ENCODE measurements at regions not wholly inside any gene's neighbourhood (a gene's known extent, or its start where the extent isn't known, plus 50 kb on each side); places are given as distances from the start of the nearest gene placed in this dataset.

DNA sequence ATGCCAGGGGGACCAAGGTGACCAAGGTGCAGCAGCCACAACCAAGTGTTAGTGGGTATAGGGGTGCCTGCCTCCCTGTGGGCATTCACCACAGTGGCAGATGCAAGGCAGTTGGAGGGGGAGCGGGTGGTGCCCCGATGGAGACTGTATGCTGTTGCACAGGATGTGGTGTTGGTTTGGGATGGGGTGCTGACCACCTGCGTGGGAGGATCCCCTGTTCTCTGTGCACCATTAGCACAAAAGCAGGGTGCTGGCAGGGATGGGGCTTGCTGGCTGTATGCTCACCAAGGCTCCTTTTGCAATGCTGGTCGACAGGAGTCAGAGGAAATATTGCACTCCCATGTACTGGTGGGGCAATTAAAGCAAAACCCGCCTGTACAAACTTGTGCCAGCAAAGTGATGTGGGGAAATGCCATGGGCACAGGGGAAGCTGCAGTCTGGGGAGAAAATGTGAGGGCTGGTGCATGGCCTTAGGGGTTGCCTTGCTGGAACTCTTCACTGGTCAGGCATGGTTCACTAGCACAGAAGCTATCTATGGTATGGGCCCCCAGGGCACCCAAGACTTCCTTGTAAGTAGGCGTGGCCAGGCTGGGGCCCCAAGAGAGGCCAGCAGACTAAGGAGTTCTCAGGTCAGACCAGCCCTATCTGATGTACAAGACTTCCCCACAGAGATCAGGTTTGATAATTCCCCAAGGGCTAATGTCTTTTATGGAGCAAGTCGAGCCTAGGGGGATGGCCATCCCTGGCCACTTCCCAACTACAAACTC is 51.9 kb upstream of the GNAT3 start:
- Histone ChIP-seq H3K9me3 (peaks cover 0 to 3% (median 0%) of the 10 kb centered on the region in 4 donors), H3K36me3 (no peaks in the 10 kb centered on the region), H3K27me3 (no peaks in the 10 kb centered on the region), H3K4me1 (no peaks in the 10 kb centered on the region), H3K27ac (no peak overlapping the region), H3K4me3 (no peak overlapping the region)
- DNase-seq (no peak), ATAC-seq (peak in 1 of 4 donors; percentile 19)
- no peak for TF ChIP-seq POLR2A (IDR thresholded peaks at IDR 0.05)
- TF ChIP-seq, protein P1, sequence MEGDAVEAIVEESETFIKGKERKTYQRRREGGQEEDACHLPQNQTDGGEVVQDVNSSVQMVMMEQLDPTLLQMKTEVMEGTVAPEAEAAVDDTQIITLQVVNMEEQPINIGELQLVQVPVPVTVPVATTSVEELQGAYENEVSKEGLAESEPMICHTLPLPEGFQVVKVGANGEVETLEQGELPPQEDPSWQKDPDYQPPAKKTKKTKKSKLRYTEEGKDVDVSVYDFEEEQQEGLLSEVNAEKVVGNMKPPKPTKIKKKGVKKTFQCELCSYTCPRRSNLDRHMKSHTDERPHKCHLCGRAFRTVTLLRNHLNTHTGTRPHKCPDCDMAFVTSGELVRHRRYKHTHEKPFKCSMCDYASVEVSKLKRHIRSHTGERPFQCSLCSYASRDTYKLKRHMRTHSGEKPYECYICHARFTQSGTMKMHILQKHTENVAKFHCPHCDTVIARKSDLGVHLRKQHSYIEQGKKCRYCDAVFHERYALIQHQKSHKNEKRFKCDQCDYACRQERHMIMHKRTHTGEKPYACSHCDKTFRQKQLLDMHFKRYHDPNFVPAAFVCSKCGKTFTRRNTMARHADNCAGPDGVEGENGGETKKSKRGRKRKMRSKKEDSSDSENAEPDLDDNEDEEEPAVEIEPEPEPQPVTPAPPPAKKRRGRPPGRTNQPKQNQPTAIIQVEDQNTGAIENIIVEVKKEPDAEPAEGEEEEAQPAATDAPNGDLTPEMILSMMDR (IDR thresholded peaks at IDR 0.05), result no peak
- 70% methylated on average over 4 of the region's 7 CpGs for WGBS (ENCODE audit: insufficient coverage, low coverage, low lambda C conversion rate, missing lambda C conversion rate)
- intact Hi-C loops (cut with DNase I), result no loop called here

DNA sequence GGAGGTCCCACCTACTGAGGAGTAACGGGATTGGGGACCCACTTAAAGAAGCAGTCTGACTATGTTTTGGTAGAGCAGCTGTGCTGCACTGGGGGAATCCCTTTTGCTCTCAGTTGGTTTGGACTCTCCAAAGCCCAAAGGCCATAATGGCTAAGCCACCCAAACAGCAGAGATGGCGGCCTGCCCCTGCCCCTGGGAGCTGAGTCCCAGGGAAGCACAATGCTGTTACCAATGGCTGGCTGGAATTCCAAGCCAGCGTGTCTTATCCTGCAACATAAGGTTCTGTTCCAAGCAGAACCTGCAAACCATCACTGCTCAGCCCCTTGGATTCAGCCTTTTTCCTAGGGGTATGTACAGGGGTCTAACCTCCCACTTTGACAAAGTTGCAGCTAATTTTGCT is 53.7 kb upstream of the GNAT3 start:
- no peaks in the 10 kb centered on the region for H3K4me1 ChIP-seq
- ATAC-seq (no peak), DNase-seq (no peak)
- no peaks in the 10 kb centered on the region for H3K27me3 ChIP-seq
- WGBS (ENCODE audit: insufficient coverage, low coverage, low lambda C conversion rate, missing lambda C conversion rate), result no CpG with 5 or more reads among the region's 3 CpGs
- H3K27ac ChIP-seq, result no peak overlapping the region
- no peaks in the 10 kb centered on the region for H3K36me3 ChIP-seq
- intact Hi-C loops (cut with DNase I), result no loop called here
- H3K4me3 ChIP-seq, result no peak overlapping the region
- TF ChIP-seq POLR2A (IDR thresholded peaks at IDR 0.05), result no peak
- TF ChIP-seq, protein P1 (IDR thresholded peaks at IDR 0.05), result no peak
- H3K9me3 ChIP-seq, result peaks cover 0 to 3% (median 0%) of the 10 kb centered on the region in 4 donors

DNA sequence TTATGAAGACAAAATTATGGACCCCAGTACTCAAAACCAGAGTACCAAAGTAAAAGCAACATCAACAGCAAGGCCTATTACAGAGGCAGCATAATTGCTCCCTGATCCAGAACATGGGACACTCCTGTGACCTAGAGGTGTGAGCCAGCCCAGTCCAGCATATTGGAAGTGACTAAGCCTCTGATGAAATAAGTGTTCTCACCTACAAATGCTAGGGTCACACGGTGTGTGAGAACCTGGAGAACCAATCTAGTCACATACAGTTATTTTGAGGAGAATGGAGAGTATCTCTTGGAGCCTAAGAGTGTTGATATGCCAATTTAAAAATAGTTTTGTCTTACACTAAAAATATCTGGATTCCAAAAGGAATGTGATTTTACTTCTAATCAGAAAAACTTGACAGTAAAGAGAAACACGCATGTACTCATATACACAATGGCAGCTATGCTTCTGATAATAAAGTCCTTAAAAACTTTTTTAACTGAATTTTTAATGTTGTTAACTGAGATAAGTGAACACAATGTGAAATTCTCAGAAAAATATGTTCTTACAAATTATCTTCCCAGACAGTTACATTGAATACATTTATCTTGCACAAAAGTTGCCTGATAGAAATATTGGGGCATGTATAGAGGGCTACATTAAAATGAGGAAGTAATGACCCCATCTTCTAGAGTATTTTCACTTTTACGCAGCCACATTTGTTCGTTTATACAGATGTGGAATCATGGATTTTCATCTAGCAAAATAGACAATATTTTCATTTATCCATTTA is 56.8 kb upstream of the CD36 start:
- Histone ChIP-seq H3K27me3 (no peaks in the 10 kb centered on the region), H3K27ac (no peak overlapping the region), H3K36me3 (no peaks in the 10 kb centered on the region), H3K4me3 (no peak overlapping the region), H3K4me1 (peaks cover 0 to 4% (median 0%) of the 10 kb centered on the region in 4 donors), H3K9me3 (no peaks in the 10 kb centered on the region)
- DNase-seq (no peak), ATAC-seq (peak in 1 of 4 donors; percentile 40)
- WGBS (ENCODE audit: insufficient coverage, low coverage, low lambda C conversion rate, missing lambda C conversion rate), result 81% methylated on average over 4 of the region's 4 CpGs
- TF ChIP-seq, protein P1 (IDR thresholded peaks at IDR 0.05), result no peak
- no peak for TF ChIP-seq POLR2A (IDR thresholded peaks at IDR 0.05)
- intact Hi-C loops (cut with DNase I), result no loop called here

DNA sequence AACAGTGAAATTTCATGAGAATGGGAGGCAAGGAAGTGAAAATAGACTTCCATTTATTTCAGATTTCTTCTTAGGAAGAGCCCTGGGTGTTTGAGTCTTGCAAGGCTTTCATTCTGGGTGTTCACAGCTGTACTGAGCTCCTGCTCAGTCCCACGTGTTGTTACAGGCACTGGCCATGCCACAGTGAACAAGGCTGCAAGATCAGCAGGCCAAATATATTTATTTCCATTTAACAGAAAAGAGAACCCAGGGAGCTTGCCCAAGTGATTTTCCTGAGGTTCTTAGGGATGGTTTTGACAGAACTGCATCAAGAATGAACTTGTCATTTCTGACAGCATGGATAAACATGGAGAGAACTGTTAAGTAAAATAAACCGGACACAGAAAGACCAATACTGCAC is 54.5 kb upstream of the CD36 start:
- no peak overlapping the region for H3K27ac ChIP-seq
- intact Hi-C loops (cut with DNase I), result no loop called here
- no peak for DNase-seq
- H3K27me3 ChIP-seq, result no peaks in the 10 kb centered on the region
- H3K9me3 ChIP-seq, result no peaks in the 10 kb centered on the region
- H3K36me3 ChIP-seq, result no peaks in the 10 kb centered on the region
- 86% methylated on average over 2 of the region's 2 CpGs for WGBS (ENCODE audit: insufficient coverage, low coverage, low lambda C conversion rate, missing lambda C conversion rate)
- ATAC-seq, result no peak
- TF ChIP-seq, protein P1 (IDR thresholded peaks at IDR 0.05), result no peak
- no peak for TF ChIP-seq POLR2A (IDR thresholded peaks at IDR 0.05)
- peaks cover 0 to 4% (median 0%) of the 10 kb centered on the region in 4 donors for H3K4me1 ChIP-seq
- no peak overlapping the region for H3K4me3 ChIP-seq

All from right lobe of liver (tissue), 6 donors.